ENCODE measurements at regions not wholly inside any gene's neighbourhood (a gene's known extent, or its start where the extent isn't known, plus 50 kb on each side); places are given as distances from the start of the nearest gene placed in this dataset.

DNA sequence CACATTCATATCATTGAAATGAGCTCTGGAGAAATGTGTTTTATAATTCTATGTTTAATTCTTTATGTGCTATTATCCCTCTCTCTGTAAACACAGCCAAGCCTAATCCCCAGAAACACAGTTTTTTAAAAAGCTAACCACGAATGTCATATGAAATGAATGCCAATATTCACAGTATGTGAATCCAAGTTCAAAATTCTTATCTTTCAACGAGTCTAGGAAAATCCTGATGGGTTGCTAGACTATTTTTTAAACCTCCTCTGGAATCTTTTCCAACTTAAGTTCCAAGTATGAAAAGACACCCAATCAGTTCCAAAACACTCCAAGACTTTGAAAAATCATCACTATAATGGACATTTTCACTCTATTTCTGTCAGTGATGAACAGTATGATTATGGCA, 689.3 kb downstream of the HACE1 start:
- no peak for TF ChIP-seq EZH2phosphoT487 (IDR thresholded peaks at IDR 0.05; ENCODE audit: low read depth)
- TF ChIP-seq CTCF (IDR thresholded peaks at IDR 0.05; ENCODE audit: low read depth, low read length): no peak
- no peak overlapping the region for H3K9ac ChIP-seq (ENCODE audit: low read length)

GRCh38 chr6:104166055-104166668, 693.6 kb downstream of the HACE1 start:
- no peak overlapping the region for H3K4me3 ChIP-seq (ENCODE audit: low read length)
- no peak overlapping the region for H3K27ac ChIP-seq (ENCODE audit: low read length)
- H3K4me2 ChIP-seq (ENCODE audit: low read length): no peak overlapping the region
- H4K20me1 ChIP-seq (ENCODE audit: insufficient read depth, low read length): no peaks in the 10 kb centered on the region
- no peaks in the 10 kb centered on the region for H3K4me1 ChIP-seq (ENCODE audit: low read length)
- H3K27me3 ChIP-seq (ENCODE audit: low read depth, low read length): no peaks in the 10 kb centered on the region
- H3K36me3 ChIP-seq (replicated peaks; ENCODE audit: low read depth, low read length): no peaks in the 10 kb centered on the region
- H3K79me2 ChIP-seq (ENCODE audit: low read length): no peaks in the 10 kb centered on the region
- no peak overlapping the region for H3K9ac ChIP-seq (ENCODE audit: low read length)
- TF ChIP-seq EZH2phosphoT487 (IDR thresholded peaks at IDR 0.05; ENCODE audit: low read depth) (no peak), CTCF (IDR thresholded peaks at IDR 0.05; ENCODE audit: low read depth, low read length) (no peak)
- H2AFZ ChIP-seq (ENCODE audit: low read depth, low read length): no peak overlapping the region
- no peaks in the 10 kb centered on the region for H3K9me3 ChIP-seq (ENCODE audit: insufficient read depth, low read length)

More for the DNA sequence above, 689.3 kb downstream of the HACE1 start:
- Histone ChIP-seq H3K36me3 (replicated peaks; ENCODE audit: low read depth, low read length) (no peaks in the 10 kb centered on the region), H3K27ac (ENCODE audit: low read length) (no peak overlapping the region), H3K9me3 (ENCODE audit: insufficient read depth, low read length) (no peaks in the 10 kb centered on the region), H2AFZ (ENCODE audit: low read depth, low read length) (no peak overlapping the region), H3K27me3 (ENCODE audit: low read depth, low read length) (no peaks in the 10 kb centered on the region), H3K4me3 (ENCODE audit: low read length) (no peak overlapping the region), H3K4me2 (ENCODE audit: low read length) (no peak overlapping the region), H3K79me2 (ENCODE audit: low read length) (no peaks in the 10 kb centered on the region), H3K4me1 (ENCODE audit: low read length) (no peaks in the 10 kb centered on the region), H4K20me1 (ENCODE audit: insufficient read depth, low read length) (no peaks in the 10 kb centered on the region)

GRCh38 chr6:104162036-104162669, 697.6 kb downstream of the HACE1 start:
- Histone ChIP-seq H3K9me3 (ENCODE audit: insufficient read depth, low read length) (no peaks in the 10 kb centered on the region), H3K4me2 (ENCODE audit: low read length) (no peak overlapping the region), H4K20me1 (ENCODE audit: insufficient read depth, low read length) (no peaks in the 10 kb centered on the region), H3K4me3 (ENCODE audit: low read length) (no peak overlapping the region), H3K4me1 (ENCODE audit: low read length) (no peaks in the 10 kb centered on the region), H2AFZ (ENCODE audit: low read depth, low read length) (no peak overlapping the region), H3K27me3 (ENCODE audit: low read depth, low read length) (no peaks in the 10 kb centered on the region), H3K36me3 (replicated peaks; ENCODE audit: low read depth, low read length) (no peaks in the 10 kb centered on the region), H3K9ac (ENCODE audit: low read length) (no peak overlapping the region), H3K27ac (ENCODE audit: low read length) (no peak overlapping the region), H3K79me2 (ENCODE audit: low read length) (no peaks in the 10 kb centered on the region)
- TF ChIP-seq CTCF (IDR thresholded peaks at IDR 0.05; ENCODE audit: low read depth, low read length) (no peak), EZH2phosphoT487 (IDR thresholded peaks at IDR 0.05; ENCODE audit: low read depth) (no peak)

GRCh38 chr6:104159045-104159618, 700.6 kb downstream of the HACE1 start:
- no peak overlapping the region for H3K4me3 ChIP-seq (ENCODE audit: low read length)
- no peak overlapping the region for H2AFZ ChIP-seq (ENCODE audit: low read depth, low read length)
- no peaks in the 10 kb centered on the region for H3K36me3 ChIP-seq (replicated peaks; ENCODE audit: low read depth, low read length)
- no peaks in the 10 kb centered on the region for H4K20me1 ChIP-seq (ENCODE audit: insufficient read depth, low read length)
- H3K4me2 ChIP-seq (ENCODE audit: low read length): no peak overlapping the region
- no peaks in the 10 kb centered on the region for H3K79me2 ChIP-seq (ENCODE audit: low read length)
- TF ChIP-seq CTCF (IDR thresholded peaks at IDR 0.05; ENCODE audit: low read depth, low read length) (no peak), EZH2phosphoT487 (IDR thresholded peaks at IDR 0.05; ENCODE audit: low read depth) (no peak)
- no peaks in the 10 kb centered on the region for H3K9me3 ChIP-seq (ENCODE audit: insufficient read depth, low read length)
- no peak overlapping the region for H3K9ac ChIP-seq (ENCODE audit: low read length)
- H3K4me1 ChIP-seq (ENCODE audit: low read length): no peaks in the 10 kb centered on the region
- H3K27ac ChIP-seq (ENCODE audit: low read length): no peak overlapping the region
- no peaks in the 10 kb centered on the region for H3K27me3 ChIP-seq (ENCODE audit: low read depth, low read length)
